Vagina (tissue), 2 donors: ENCODE measurements at regions not wholly inside any gene's neighbourhood (a gene's known extent, or its start where the extent isn't known, plus 50 kb on each side); places are given as distances from the start of the nearest gene placed in this dataset.

ENCODE experiments used
- DNase-seq, 2 donors: peaks; one replicate each; pipeline ENCODE4 v3.0.0-alpha.2; 2017; ENCODE audit errors: extremely low spot score in 2 of 2
- H3K27ac ChIP-seq: fragments of 200-600 bp; sonication (generic); one replicate; pipeline ENCODE4 v1.5.1; 2019
- H3K27me3 ChIP-seq: fragments of 200-600 bp; sonication (generic); one replicate; pipeline ENCODE4 v1.5.1; 2019
- H3K36me3 ChIP-seq, 2 donors: fragments of 200-600 bp; sonication (generic); one replicate each; pipeline ENCODE4 v1.5.1; 2017 to 2019
- H3K4me1 ChIP-seq: fragments of 200-600 bp; sonication (generic); one replicate; pipeline ENCODE4 v1.5.1; 2019
- H3K4me3 ChIP-seq, 2 donors: fragments of 200-600 bp; sonication (generic); 1 replicate in 1 of 2; 2 replicates in 1 of 2; pipeline ENCODE4 v1.5.1; 2016 to 2019
- H3K9me3 ChIP-seq: fragments of 200-600 bp; sonication (generic); one replicate; pipeline ENCODE4 v1.5.1; 2019
- POLR2A ChIP-seq, 2 donors: fragments of 450-650 bp; IDR thresholded peaks; one replicate each; pipeline ENCODE4 v1.6.1; 2017; ENCODE audit warnings: antibody characterized with exemption in 2 of 2, mild to moderate bottlenecking in 2 of 2, moderate library complexity in 2 of 2
- POLR2AphosphoS5 ChIP-seq, 2 donors: sonication (generic); formaldehyde crosslinking; IDR thresholded peaks; one replicate each; pipeline ENCODE4 v1.9.0; 2017; ENCODE audit warnings: antibody characterized with exemption in 2 of 2, mild to moderate bottlenecking in 2 of 2, low read depth in 1 of 2; ENCODE audit not compliant: insufficient read depth in 1 of 2
- intact Hi-C: fragments of 100-400 bp; cut with DNase I; formaldehyde crosslinking; loops from one replicate; pipeline ENCODE4 v1.15.1; 2023
- TF ChIP-seq, protein P1 (sequence below), 3 experiments: fragments of 450-650 bp in 2 of 3; fragments of 200-600 bp in 1 of 3; sonication (generic) in 1 of 3; IDR thresholded peaks; one replicate each; pipeline ENCODE4 v1.5.1; 2017 to 2019; ENCODE audit warnings: antibody characterized with exemption in 3 of 3, mild to moderate bottlenecking in 2 of 3, moderate library complexity in 2 of 3

DNA sequence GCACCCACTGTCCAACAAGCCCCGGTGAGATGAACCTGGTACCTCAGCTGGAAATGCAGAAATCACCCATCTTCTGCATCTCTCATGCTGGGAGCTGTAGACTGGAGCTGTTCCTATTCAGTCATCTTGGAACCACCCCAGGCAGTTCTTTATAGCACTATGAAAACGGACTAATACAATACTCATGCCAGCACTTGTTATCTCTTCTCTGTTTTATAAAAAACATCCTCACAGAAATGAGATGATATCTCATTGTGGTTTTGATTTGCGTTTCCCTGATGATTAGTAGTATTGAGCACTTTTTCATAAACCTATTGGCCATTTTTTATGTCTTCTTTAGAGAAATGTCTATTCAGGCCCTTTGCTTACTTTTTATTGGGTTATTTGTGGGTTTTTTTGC, 156.2 kb upstream of the ARPP21 start:
- DNase-seq, result no peak
- Histone ChIP-seq H3K4me1 (no peaks in the 10 kb centered on the region), H3K9me3 (no peaks in the 10 kb centered on the region), H3K27ac (no peak overlapping the region), H3K27me3 (no peaks in the 10 kb centered on the region), H3K36me3 (no peaks in the 10 kb centered on the region), H3K4me3 (no peak overlapping the region)
- intact Hi-C loops, result no loop called here
- no peak for TF ChIP-seq POLR2A (IDR thresholded peaks at IDR 0.05)
- no peak for TF ChIP-seq POLR2AphosphoS5 (IDR thresholded peaks at IDR 0.05; ENCODE audit: insufficient read depth in 1 of 2, low read depth in 1 of 2)
- TF ChIP-seq, protein P1, sequence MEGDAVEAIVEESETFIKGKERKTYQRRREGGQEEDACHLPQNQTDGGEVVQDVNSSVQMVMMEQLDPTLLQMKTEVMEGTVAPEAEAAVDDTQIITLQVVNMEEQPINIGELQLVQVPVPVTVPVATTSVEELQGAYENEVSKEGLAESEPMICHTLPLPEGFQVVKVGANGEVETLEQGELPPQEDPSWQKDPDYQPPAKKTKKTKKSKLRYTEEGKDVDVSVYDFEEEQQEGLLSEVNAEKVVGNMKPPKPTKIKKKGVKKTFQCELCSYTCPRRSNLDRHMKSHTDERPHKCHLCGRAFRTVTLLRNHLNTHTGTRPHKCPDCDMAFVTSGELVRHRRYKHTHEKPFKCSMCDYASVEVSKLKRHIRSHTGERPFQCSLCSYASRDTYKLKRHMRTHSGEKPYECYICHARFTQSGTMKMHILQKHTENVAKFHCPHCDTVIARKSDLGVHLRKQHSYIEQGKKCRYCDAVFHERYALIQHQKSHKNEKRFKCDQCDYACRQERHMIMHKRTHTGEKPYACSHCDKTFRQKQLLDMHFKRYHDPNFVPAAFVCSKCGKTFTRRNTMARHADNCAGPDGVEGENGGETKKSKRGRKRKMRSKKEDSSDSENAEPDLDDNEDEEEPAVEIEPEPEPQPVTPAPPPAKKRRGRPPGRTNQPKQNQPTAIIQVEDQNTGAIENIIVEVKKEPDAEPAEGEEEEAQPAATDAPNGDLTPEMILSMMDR (IDR thresholded peaks at IDR 0.05), result no peak

DNA sequence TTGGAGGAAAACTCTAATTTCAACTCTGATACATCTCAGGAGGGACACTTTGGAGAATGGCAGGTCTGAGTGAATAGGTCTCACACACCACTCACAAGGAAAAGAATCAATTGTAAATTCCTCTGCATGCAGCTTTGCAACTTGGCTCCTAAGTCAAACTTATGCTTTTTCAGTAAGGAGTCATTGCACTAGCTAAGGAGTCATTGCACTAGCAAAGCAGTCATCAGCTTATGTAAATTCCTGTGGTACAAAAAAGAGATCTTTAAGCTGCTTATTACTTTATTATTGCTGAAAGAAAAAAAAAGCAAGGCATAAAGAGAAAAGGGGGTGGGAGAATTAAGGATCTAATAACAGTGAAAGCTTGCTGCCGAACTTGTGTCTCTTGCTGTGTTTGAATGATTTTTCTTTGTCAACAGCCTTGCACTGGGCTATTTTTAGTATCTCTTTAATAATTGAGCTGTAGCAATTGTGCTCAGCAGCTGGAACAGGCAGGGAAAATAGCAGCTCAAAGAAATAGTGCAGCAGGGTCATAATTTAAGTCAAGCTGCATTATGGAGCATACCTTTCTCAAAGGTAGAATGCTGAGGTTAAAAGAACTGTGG, 154.3 kb upstream of the ARPP21 start:
- Histone ChIP-seq H3K36me3 (no peaks in the 10 kb centered on the region), H3K27me3 (no peaks in the 10 kb centered on the region), H3K4me3 (no peak overlapping the region), H3K4me1 (no peaks in the 10 kb centered on the region), H3K9me3 (no peaks in the 10 kb centered on the region), H3K27ac (no peak overlapping the region)
- no peak for TF ChIP-seq POLR2AphosphoS5 (IDR thresholded peaks at IDR 0.05; ENCODE audit: insufficient read depth in 1 of 2, low read depth in 1 of 2)
- no peak for TF ChIP-seq POLR2A (IDR thresholded peaks at IDR 0.05)
- TF ChIP-seq, protein P1 (IDR thresholded peaks at IDR 0.05), result no peak
- intact Hi-C loops, result no loop called here
- no peak for DNase-seq

DNA sequence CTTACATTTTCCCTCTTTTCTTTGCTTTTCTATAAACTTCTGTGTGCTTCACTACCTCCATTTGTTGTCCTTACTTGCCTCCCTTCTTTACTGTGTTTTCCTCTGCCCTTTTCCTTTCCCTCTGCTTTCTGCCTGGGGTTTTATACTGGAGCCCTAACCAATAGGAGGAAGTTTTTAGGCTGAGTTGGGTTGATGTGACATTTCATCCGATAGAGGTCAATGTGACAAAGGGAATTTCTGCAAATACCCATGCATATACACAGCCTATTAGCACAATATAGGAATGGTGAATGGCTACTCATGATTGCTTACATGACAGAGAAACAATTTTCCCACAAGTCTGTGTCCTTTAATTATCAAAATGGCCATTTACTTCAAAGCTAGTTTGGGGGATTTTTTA, 153.0 kb upstream of the ARPP21 start:
- TF ChIP-seq POLR2AphosphoS5 (IDR thresholded peaks at IDR 0.05; ENCODE audit: insufficient read depth in 1 of 2, low read depth in 1 of 2), result no peak
- TF ChIP-seq, protein P1 (IDR thresholded peaks at IDR 0.05), result no peak
- TF ChIP-seq POLR2A (IDR thresholded peaks at IDR 0.05), result no peak
- Histone ChIP-seq H3K36me3 (no peaks in the 10 kb centered on the region), H3K27ac (no peak overlapping the region), H3K4me1 (no peaks in the 10 kb centered on the region), H3K27me3 (no peaks in the 10 kb centered on the region), H3K4me3 (no peak overlapping the region), H3K9me3 (no peaks in the 10 kb centered on the region)
- intact Hi-C loops, result no loop called here
- no peak for DNase-seq

DNA sequence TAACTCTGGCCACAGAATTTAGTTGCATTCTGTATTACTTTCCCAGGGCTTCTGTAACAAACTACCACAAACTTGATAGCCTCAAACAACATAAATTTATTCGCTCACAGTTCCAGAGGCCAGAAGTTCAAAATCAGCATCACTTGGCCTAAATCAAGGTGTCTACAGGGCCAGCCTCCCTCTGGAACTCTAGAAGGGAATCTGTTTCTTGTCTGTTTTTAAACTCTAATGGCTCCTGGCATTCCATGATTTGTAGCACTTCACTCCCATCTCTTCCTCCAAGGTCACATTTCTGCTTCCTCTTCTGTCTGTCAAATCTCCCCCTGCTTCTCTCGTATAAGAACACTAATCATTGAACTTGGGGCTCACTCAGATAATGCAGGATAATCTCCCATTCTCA, 151.9 kb upstream of the ARPP21 start:
- H3K27ac ChIP-seq, result no peak overlapping the region
- H3K4me3 ChIP-seq, result no peak overlapping the region
- intact Hi-C loops, result no loop called here
- H3K4me1 ChIP-seq, result no peaks in the 10 kb centered on the region
- TF ChIP-seq POLR2A (IDR thresholded peaks at IDR 0.05) (no peak), POLR2AphosphoS5 (IDR thresholded peaks at IDR 0.05; ENCODE audit: insufficient read depth in 1 of 2, low read depth in 1 of 2) (no peak)
- TF ChIP-seq, protein P1 (IDR thresholded peaks at IDR 0.05), result no peak
- no peaks in the 10 kb centered on the region for H3K27me3 ChIP-seq
- H3K36me3 ChIP-seq, result no peaks in the 10 kb centered on the region
- DNase-seq, result no peak
- no peaks in the 10 kb centered on the region for H3K9me3 ChIP-seq

- Histone ChIP-seq H3K27ac (no peak overlapping the region), H3K4me3 (no peak overlapping the region), H3K4me1 (no peaks in the 10 kb centered on the region), H3K27me3 (no peaks in the 10 kb centered on the region), H3K36me3 (no peaks in the 10 kb centered on the region), H3K9me3 (no peaks in the 10 kb centered on the region)
- intact Hi-C loops, result no loop called here
- no peak for TF ChIP-seq POLR2AphosphoS5 (IDR thresholded peaks at IDR 0.05; ENCODE audit: insufficient read depth in 1 of 2, low read depth in 1 of 2)
- TF ChIP-seq, protein P1 (IDR thresholded peaks at IDR 0.05), result no peak
- TF ChIP-seq POLR2A (IDR thresholded peaks at IDR 0.05), result no peak
- no peak for DNase-seq
Observed at GRCh38 chr3:35488526-35488925, 150.8 kb upstream of the ARPP21 start.
